GM21786 (cell line): ENCODE measurements at regions not wholly inside any gene's neighbourhood (a gene's known extent, or its start where the extent isn't known, plus 50 kb on each side); places are given as distances from the start of the nearest gene placed in this dataset.

Experiments used
- ATAC-seq: cut with Tn5 transposase; IDR thresholded peaks from one replicate; pipeline ENCODE4 v1.9.1; 2021; ENCODE audit not compliant: unreplicated experiment

- no peak for ATAC-seq
Measured at GRCh38 chr10:94279835-94280709, 82.7 kb downstream of the NOC3L start.

GRCh38 chr10:94281654-94282053, 81.1 kb downstream of the NOC3L start:
- ATAC-seq = no peak

GRCh38 chr10:94282369-94282768, 80.4 kb downstream of the NOC3L start:
- no peak for ATAC-seq
